Esophagus mucosa (tissue), 1 donor: ENCODE measurements at regions not wholly inside any gene's neighbourhood (a gene's known extent, or its start where the extent isn't known, plus 50 kb on each side); places are given as distances from the start of the nearest gene placed in this dataset.

Experiments used
- ATAC-seq: fragments of 200-7000 bp; cut with Tn5 transposase; one replicate; pipeline ENCODE4 v1.9.1; 2020
- donor health status: DM: yes; HTN: yes; CAD: no.

DNA sequence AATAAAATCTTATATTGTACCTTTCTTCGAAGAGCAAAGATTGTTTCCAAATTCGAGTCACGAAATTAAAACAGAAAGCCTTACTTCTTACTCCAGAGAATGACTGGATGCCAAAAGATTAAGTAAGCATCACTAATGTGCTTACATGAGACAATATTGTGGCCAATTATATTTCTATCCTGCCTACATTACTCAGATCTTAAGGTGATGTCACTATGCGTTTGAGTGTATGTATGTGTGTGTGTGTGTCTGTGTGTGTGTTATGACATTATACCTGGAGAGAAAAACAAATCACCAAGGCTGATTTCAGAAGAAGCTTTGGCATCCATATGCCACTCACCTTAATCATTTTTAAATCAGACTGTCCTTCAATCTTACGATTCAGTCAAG lies 556.3 kb downstream of the PPARGC1A start:
- no peak for ATAC-seq

DNA sequence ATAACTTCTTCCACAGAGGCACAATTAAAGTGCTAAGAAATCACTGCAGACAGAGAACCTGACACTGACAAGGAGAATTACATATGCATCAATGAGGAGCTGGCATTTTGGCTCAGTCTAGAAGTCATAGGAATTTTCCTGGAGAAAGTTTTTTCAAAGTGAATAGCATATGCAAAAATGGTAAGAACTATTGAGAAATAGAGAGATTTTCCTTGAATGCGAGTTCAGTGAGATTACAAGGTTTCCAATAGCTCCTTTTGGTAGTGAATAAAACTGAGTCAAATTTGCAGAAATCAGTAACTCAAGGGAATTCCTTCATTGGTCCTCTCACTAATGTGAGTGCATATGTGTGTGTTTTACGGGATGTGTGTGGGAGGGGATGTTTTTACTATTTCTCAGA lies 557.5 kb downstream of the PPARGC1A start:
- ATAC-seq, result no peak

DNA sequence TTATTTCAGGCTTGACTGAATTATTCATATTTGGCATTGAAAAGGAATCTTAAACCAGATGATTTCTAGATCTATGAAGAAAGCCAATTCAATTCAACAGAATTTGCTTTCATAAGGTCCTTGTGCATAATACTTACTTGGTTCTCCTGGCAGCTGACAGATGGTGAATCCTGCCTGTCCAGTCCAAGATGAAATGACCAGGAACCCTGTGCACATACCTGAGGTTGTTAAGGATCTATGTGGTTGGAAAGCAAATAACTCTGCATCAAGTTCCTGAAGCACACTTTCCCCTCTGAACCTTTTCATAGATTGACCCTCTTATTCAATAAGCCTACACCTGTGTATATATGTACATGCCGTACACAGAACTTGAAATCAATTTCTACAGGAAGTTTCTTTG lies 562.7 kb downstream of the PPARGC1A start:
- no peak for ATAC-seq

DNA sequence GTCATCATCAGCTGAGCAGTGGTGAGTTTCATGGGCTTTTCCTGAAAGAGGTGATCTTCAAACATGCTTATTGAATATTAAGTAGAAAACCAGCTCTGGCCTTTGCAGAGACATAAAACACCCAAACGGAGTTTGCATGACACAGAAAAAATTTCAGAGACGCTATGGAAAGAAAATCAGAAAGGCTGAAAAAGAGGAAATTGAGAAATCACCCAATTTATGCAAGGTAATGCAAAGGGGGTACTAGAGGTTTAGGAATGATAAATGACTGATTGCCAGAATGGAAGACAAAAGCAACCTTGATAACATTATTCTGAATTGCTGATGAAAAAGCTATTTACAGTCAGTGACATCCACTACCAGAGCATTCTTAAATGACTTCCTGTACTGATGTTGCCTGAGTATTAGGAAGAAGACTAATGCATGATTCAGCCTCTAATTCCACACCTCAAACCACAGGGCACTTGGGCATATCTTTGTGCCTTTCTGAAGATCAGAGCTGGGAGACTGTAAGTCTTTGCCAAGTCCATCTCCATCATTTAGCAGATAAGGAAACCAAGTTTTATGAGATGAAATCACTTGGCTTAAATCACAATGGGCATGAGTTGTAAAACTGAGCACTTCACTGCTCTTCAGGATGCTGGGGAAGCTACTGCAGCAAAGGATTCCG lies 565.7 kb downstream of the PPARGC1A start:
- no peak for ATAC-seq

DNA sequence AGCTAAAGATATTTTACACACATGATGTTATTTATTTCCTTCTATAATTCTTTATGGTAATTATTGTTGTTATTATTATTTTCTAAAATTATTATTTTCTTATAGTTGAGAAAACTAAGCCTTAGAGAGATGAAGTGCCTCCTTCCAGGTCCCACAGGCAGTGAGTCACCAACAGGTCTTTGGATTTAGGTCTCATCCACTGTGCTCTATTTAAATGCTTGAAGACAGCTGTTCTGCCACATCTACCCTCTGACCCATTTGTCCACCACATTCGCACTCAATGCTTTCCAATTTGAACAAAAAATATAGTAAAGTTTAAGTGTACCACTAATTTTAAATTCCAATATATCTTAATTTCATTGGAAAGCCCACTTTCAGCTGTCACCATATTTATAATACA lies 566.4 kb downstream of the PPARGC1A start:
- ATAC-seq, result no peak

DNA sequence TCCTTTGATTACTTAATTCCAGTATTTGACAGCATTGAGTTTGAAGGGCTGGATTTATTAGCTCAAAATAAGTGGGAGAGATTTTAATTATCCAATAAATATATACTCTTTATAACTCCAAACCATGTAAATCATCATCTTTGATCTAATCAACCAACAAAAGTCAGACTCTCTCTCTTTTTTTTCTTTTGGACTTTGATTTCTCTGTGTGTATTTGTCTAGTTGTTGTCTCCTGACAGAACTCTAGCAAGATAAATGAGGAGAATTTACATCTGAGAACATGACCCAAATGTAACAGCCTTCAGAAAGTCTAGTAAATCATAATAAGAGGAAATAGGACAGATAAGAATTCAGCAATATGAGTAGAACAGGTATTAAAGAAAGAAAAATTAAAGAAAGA lies 567.1 kb downstream of the PPARGC1A start:
- ATAC-seq, result no peak

DNA sequence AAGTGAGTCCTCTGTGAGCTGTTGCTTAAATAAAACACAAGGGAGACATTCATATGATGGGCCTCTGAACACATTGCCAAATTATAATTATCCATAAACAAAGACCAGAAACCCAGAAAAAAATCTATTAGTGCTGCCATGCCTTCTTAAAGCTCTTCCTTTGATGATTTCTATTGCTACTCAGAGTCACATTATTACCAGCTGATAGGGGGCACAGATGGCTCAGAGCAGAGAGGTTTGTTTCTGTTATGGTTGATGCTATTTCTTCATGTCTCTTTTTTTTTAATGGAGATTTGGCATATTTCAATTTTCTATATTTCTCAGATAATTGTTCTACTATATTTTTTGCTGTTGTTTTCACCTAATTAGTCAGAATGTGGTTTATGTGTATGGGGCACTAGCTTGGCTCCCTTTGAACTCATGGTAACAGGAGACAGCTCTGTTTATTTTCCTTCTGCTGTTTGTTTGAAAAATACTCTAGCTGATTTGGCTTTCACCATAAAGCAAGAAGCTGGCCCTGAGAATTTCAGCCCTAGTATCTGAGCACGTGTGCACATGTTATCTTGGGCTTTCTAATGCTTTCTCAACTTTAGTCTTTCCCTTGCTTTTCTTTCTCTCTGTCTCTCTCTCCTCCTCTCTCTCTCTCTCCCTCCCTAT lies 568.8 kb downstream of the PPARGC1A start:
- ATAC-seq, result no peak

DNA sequence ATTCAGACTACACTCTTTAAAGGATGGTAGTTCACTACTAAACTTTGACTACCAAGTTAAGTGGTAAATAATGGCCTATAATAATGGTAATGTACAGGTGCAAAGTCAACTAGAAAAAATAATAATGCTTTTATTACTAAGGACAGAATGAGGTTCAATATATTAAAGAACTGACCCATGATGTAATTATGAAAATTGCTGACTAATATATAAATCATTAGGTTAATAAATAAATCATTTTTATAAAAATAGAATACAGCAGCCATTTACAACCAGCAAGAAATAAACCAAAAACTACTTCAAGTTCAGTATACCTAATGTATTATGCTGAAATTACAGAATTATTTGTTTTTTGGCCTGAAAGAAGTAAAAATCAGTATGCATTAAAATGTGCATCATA lies 577.2 kb downstream of the PPARGC1A start:
- ATAC-seq, result no peak

DNA sequence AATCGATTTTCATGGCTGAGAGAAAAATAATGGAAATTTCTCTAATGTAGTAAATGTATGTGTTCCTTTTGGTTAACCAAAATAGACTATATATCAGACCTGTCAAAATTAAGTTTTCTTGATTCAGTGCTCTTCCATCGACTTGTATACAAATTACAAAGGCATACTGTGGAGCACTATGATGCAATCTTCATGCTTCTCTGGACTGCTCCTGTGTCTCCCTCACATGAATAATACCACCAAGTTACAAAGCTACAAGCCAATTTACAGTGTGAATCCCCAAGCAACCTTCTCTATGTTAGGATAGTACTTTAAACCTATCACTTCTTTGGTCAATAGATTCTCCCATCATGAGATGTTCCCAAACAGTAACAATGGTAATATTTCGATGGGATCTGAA lies 577.9 kb downstream of the PPARGC1A start:
- no peak for ATAC-seq

DNA sequence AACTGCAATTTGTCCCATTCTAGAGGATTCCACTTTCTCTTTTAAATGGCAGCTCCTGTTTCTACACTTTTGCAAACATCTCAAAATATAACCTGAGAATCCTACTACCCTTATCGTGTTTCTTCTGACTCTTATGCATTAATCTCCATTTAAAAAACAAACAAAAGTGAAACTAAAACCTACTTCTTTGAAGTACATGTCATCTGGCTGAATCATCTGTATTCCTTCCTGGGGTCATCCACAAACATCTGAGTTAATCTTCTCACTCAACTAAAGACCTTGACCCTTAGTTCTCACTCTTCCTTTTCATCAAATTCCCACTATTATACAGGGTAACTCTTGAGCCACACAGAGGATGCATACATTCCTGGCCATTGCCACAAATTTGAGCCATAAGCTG lies 584.8 kb downstream of the PPARGC1A start:
- ATAC-seq, result no peak

DNA sequence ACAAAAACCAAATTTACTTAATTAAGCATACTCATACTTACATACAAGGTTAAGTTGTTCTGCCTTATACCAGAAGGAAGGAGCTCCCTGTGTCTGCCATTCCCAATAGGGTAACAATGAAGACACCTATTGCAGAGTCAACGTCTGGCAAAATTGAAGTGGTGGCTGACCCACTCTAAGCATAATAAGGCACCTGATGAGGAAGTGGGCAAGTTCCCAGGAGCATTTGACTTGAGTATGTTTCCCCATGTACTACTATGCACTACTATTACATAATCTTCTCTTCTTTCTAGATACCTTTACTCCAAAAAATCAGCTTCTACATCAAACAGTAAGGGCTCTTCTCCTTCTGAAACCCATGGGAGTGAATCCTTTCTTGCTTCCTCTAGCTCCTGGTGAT lies 591.5 kb downstream of the PPARGC1A start:
- no peak for ATAC-seq

DNA sequence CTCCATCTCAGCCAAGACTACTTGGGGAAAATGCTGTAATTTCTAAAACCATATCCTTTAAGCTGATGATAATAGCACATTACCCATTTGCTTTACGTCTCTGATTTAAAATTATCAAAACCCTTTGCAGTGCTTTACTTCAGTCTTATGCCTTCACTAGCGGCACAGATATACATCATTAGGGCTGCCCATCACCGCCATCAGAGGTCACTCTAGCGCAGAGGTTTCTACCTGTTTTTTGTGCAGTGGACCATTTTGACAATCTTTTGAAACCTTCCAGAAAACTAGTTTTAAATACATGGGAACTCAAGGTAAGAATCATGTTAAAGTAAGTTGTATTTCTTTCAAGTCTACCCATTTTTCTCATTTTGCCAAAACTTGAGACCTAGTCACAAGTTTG lies 592.5 kb downstream of the PPARGC1A start:
- no peak for ATAC-seq

DNA sequence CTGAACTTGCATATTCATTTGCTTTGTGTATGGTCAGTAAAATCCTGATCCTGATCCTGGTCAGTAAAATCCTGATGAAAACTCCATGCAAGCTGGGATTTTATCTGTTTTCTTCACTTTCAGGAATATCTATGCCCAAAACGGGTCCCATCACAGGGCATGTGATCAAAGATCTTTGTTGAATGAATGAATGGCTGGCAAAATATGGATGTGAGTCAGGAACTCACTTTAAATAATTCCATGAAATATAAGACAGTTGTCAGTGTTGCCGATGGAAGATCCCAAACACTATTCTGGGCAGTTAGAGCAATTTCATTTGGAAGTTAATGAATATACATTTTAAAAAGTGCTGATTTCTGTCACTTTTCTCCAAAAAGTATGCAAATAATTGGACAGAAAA lies 598.4 kb downstream of the GBA3 start:
- ATAC-seq, result no peak

DNA sequence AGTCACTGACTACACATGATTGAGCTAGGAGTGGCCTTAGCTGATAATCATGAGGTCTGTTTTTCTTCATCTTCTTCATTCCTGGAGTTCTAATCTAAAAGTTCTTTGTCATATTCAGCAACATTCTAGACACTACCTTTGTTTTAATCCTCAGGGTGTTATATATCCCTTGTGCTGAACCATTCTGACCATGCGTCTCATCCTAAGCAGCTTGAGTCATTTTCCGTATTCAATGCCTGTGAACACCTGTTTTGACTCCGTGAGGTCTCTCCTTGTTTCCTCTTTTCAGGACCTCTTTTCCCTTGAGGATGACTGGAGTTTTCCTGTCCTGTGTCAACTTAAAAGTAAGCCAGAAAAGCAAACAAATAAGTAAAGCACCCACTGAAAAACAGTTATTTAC lies 597.9 kb downstream of the GBA3 start:
- ATAC-seq, result no peak

DNA sequence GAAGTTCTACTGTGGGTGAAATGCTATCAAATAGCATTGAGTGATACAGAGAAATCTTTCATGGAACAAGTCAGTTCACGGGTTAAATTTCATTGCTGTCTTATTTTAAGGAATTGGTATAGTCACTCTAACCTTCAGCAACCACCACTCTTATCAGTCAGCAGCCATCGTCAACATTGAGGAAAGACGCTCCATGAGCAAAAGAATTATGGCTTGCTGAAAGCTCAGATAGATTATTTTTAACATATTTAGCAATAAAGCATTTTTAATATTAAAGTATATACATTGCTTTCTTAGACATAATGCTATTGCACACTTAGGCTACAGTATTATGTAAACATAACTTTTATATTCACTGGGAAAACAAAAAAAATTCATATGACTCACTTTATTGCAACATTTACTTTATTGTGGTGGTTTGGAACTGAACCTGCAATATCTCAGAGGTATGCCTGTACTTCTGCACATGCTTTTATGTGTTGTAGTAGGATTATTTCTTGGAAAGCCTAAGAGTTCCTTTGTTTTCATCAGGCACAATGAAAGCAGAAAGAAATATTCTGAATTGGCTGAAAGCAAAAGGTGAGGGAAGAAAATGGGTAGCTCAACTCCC lies 586.7 kb downstream of the GBA3 start:
- peak; percentile 35 for ATAC-seq

DNA sequence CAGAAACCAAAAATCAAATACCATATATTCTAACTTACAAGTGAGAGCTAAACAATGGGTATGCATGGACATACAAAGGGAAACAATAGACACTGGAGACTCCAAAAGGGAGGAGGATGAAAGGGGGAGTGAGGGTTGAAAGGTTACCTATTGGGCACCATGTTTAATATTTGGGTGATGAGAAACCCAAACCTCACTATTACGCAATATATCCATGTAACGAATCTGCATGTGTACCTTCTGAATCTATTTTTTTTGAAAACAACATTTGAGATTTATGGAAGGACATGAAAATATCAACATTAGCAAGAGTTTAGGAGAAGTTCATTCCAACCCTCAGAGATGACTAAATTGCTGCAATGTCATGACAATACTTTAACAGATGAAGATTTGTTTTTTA lies 586.1 kb downstream of the GBA3 start:
- no peak for ATAC-seq

DNA sequence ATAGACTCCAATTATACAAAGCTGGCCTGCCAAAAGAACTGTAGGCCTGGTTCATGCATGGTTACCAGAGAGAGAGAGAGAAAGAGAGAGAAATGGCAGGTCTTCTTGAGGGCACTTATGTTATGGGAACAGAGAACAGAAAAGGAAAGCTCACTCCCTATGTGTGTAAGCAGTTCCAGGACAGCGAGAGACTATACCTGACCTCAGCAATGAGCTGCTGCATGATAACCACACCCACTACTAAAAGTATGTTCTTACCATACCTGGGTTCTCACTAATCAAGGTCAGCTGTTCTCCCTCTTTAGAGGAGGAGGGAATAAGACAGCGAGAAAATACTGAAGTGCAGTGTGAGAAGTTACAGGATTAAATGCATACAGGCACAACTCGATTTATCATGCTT lies 583.3 kb downstream of the GBA3 start:
- no peak for ATAC-seq

DNA sequence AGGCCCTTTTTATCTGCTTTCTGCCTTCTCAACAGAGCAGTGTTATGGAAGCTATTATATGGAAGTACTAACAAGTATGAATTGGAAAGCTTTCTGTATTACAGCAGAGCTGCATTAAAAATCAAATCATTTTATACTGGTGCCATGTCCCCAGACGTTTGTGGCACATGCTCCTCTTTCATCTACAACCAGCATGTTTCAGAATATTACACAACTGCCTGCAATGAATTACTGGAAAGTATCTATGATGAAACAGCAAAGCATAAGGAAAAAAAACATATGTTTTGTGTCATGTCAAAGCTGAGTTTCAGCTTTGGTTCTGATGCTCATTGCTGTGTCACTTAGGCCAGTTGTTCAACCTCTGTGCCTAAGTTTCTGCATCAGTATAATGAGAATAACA lies 576.8 kb downstream of the GBA3 start:
- no peak for ATAC-seq

DNA sequence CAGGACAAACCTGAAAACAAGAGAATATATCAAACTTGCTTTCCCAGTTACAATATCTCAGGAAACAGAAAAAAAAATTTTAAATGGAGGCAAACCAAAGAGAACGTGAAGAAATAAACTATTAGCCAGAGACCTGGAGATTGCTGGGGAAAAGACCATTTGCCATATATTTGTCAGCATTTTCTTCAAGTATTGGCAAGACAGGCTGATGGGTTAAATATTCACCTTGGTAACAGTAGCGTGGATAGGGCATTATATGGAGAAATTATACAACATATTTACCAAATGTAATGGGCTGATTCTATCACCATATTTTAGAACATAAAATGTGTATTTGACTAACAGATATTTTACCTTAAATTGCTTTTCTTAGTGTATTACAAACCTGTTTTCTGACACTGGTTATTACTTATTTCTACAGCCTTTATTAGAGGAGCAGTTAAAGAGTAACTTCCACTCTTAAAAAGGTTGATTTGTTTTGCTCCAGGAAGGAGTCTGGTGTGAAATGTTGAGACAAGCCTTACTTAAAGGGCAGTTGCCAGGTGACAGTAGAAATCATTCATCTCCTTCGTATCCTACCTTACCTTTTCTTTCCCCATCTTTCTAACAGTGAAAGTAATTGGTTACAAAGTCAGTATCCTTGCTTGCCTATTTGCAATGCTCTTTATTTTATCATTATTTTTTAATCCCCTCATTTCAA lies 575.5 kb downstream of the GBA3 start:
- no peak for ATAC-seq

DNA sequence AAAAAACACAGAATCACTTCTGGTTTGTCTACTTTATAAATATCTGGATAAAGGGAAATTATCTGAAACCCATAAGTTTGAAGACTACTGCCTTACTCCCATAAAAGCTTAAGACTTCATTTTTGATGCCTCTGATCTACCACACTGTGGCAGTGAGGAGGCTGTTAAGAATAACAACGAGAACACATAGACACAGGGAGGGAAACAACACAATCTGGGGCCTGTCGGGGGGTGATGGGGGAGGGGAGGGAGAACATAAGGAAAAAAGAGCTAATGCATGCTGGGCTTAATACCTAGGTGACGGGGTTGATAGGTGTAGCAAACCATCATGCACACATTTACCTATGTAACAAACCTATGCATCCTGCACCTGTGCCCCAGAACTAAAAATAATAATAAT lies 573.7 kb downstream of the GBA3 start:
- no peak for ATAC-seq

DNA sequence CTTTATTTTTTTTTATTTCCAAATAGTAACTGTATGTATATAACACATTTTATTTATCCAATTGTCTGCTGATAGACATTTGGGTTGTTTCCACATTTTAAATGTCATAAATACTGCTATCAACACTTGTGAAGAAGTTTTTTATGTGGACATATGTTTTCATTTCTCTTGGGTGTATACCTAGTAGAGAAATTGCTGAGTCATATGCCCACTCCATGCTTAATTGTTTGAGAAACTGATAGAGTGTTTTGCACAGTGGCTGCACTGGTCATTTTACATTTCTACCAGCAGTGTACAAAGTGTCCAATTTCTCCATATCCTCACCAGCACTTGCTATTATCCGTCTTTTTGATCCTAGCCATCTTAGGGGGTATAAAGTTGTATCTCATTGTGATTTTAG lies 567.8 kb downstream of the GBA3 start:
- ATAC-seq, result no peak

DNA sequence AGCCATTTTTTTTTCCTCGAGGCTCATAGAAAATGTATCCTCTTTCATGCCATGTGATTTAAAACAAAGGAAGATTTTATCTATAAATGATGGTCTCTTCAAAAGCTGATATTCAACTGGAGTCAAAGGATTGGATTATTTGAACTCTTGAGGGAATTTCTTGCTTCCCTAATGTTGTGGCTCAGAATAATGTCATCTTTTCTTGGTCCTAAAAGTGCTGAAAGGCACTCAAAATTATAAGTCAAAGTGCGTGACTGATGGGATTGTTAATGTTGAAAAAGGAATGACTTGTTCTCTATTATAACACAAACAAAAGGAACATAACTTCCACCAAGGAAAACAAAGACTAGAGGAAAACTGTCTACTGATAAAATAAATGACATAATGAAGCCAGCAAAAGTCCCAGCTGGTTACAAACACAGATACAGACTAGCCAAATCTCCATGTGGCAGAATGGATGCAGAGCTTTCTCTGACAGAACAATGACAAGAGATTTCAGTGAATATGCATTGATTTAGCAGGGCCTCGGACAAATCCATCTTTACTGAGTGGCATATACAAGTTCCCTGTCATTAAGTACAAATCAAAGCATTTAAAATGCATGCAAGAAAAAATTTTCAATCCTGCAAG lies 552.6 kb downstream of the GBA3 start:
- no peak for ATAC-seq

DNA sequence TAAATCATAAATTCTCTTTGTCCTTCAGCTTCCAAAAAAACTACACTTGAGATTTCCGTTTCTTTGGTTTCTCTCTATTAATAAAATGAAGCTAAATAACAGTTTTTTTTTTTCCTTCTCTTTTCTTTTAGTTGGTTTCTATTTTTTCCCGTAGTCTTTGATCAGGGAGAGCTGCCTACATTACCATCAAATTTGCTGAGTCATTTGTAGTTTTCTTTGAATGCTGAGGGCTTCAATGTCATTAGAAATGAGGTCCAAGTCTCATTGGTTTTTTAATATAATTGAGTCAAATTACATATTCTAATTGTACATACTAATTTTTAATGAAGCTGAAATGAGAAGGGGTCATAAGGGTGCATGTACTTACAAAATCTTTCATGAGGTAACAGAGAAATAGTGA lies 550.2 kb downstream of the GBA3 start:
- no peak for ATAC-seq
